Liver (tissue), 8 donors: ENCODE measurements at regions not wholly inside any gene's neighbourhood (a gene's known extent, or its start where the extent isn't known, plus 50 kb on each side); places are given as distances from the start of the nearest gene placed in this dataset.

ENCODE experiments used
- DNase-seq: peaks from one replicate; pipeline ENCODE4 v3.0.0-alpha.2; 2017; ENCODE audit warnings: low spot score
- H3K27ac ChIP-seq, 2 donors: one replicate each; pipeline ENCODE4 v1.7.0; 2013; ENCODE audit warnings: inconsistent platforms in 2 of 2, low read length in 2 of 2, control low read depth in 1 of 2, low read depth in 1 of 2, mild to moderate bottlenecking in 1 of 2
- H3K27me3 ChIP-seq, 4 donors: one replicate each; pipeline versions ENCODE4 v1.6.1 to v1.7.0; 2013; ENCODE audit warnings: low read length in 3 of 4, inconsistent platforms in 1 of 4, mild to moderate bottlenecking in 1 of 4, moderate library complexity in 1 of 4; ENCODE audit not compliant: control insufficient read depth in 4 of 4, insufficient read depth in 4 of 4
- H3K36me3 ChIP-seq, 4 donors: one replicate each; pipeline versions ENCODE4 v1.6.1 to v1.7.0; 2013; ENCODE audit warnings: low read length in 3 of 4, mild to moderate bottlenecking in 3 of 4, low read depth in 1 of 4, moderate library complexity in 1 of 4; ENCODE audit not compliant: control insufficient read depth in 4 of 4, insufficient read depth in 3 of 4
- H3K4me1 ChIP-seq, 4 donors: one replicate each; pipeline versions ENCODE4 v1.6.1 to v1.7.0; 2013; ENCODE audit warnings: low read length in 3 of 4, mild to moderate bottlenecking in 3 of 4, moderate library complexity in 1 of 4; ENCODE audit not compliant: control insufficient read depth in 4 of 4, insufficient read depth in 4 of 4
- H3K4me3 ChIP-seq, 3 donors: one replicate each; pipeline versions ENCODE4 v1.6.1 to v1.7.0; 2013; ENCODE audit warnings: low read length in 3 of 3, control low read depth in 1 of 3, low read depth in 1 of 3, mild to moderate bottlenecking in 1 of 3
- H3K9ac ChIP-seq, 2 donors: one replicate each; pipeline ENCODE4 v1.7.0; 2013; ENCODE audit warnings: low read length in 2 of 2, mild to moderate bottlenecking in 2 of 2, moderate library complexity in 2 of 2, control low read depth in 1 of 2, low read depth in 1 of 2
- H3K9me3 ChIP-seq, 4 donors: one replicate each; pipeline versions ENCODE4 v1.6.1 to v1.7.0; 2013; ENCODE audit warnings: low read length in 3 of 4; ENCODE audit not compliant: control insufficient read depth in 4 of 4
- ATF3 ChIP-seq: IDR thresholded peaks from 2 replicates; pipeline ENCODE4 v1.6.1; 2016; ENCODE audit warnings: antibody characterized with exemption
- CTCF ChIP-seq: fragments of 150-350 bp; IDR thresholded peaks from 2 replicates; pipeline ENCODE4 v1.5.1; 2017; ENCODE audit warnings: improper control_type of control experiment, low read depth, low read length; ENCODE audit not compliant: missing input control
- FOXA1 ChIP-seq: IDR thresholded peaks from 2 replicates; pipeline ENCODE4 v1.6.1; 2016; ENCODE audit warnings: antibody characterized with exemption
- FOXA2 ChIP-seq: IDR thresholded peaks from 2 replicates; pipeline ENCODE4 v1.6.1; 2016; ENCODE audit warnings: antibody characterized with exemption
- GABPA ChIP-seq, 2 donors: IDR thresholded peaks in 1 of 2; conservative IDR thresholded peaks in 1 of 2; 2 replicates each; pipeline ENCODE4 v1.6.1; 2016; ENCODE audit warnings: antibody characterized with exemption in 2 of 2, mild to moderate bottlenecking in 1 of 2, moderate library complexity in 1 of 2
- HNF4G ChIP-seq: IDR thresholded peaks from 2 replicates; pipeline ENCODE4 v1.6.1; 2016; ENCODE audit warnings: antibody characterized with exemption
- JUND ChIP-seq, 2 donors: IDR thresholded peaks; 2 replicates each; pipeline ENCODE4 v1.6.1; 2016; ENCODE audit warnings: antibody characterized with exemption in 2 of 2
- MAX ChIP-seq: IDR thresholded peaks from 2 replicates; pipeline ENCODE4 v1.6.1; 2016; ENCODE audit warnings: antibody characterized with exemption
- NR2F2 ChIP-seq: IDR thresholded peaks from 2 replicates; pipeline ENCODE4 v1.6.1; 2016; ENCODE audit warnings: antibody characterized with exemption
- RAD21 ChIP-seq, 2 donors: IDR thresholded peaks; 2 replicates each; pipeline ENCODE4 v1.6.1; 2016; ENCODE audit warnings: antibody characterized with exemption in 2 of 2, mild to moderate bottlenecking in 2 of 2
- REST ChIP-seq: IDR thresholded peaks from 2 replicates; pipeline ENCODE4 v1.6.1; 2016; ENCODE audit warnings: antibody characterized with exemption, mild to moderate bottlenecking
- RXRA ChIP-seq, 2 donors: IDR thresholded peaks; 2 replicates each; pipeline ENCODE4 v1.6.1; 2017 to 2018; ENCODE audit warnings: antibody characterized with exemption in 2 of 2, mild to moderate bottlenecking in 1 of 2
- SP1 ChIP-seq: IDR thresholded peaks from 2 replicates; pipeline ENCODE4 v1.6.1; 2018; ENCODE audit warnings: antibody characterized with exemption, mild to moderate bottlenecking
- YY1 ChIP-seq: IDR thresholded peaks from 2 replicates; pipeline ENCODE4 v1.6.1; 2016; ENCODE audit warnings: antibody characterized with exemption, mild to moderate bottlenecking
- ZBTB33 ChIP-seq: IDR thresholded peaks from 2 replicates; pipeline ENCODE4 v1.6.1; 2016; ENCODE audit warnings: antibody characterized with exemption
- WGBS: extraction: QIAGEN DNeasy Blood & Tissue Kit; methylation state at CpG from one replicate; pipeline ENCODE4 v1.1.7; 2013; 5-methylcytosine and 5-hydroxymethylcytosine counted together
- donor health status: healthy.
- donor health status: healthy.
- donor health status: healthy.
- donor health status: healthy.
- donor health status: healthy.

GRCh38 chr19:34578751-34579150, 97.2 kb downstream of the WTIP start:
- H3K4me3 ChIP-seq: no peak overlapping the region
- H3K4me1 ChIP-seq: no peaks in the 10 kb centered on the region
- DNase-seq: no peak
- no peaks in the 10 kb centered on the region for H3K9me3 ChIP-seq
- H3K27me3 ChIP-seq: no peaks in the 10 kb centered on the region
- 84% methylated on average over 5 of the region's 5 CpGs for WGBS
- TF ChIP-seq GABPA (IDR thresholded peaks at IDR 0.05 in 1 of 2, conservative IDR thresholded peaks at IDR 0.05 in 1 of 2) (no peak), RAD21 (IDR thresholded peaks at IDR 0.05) (no peak), MAX (no peak), FOXA1 (no peak), ATF3 (no peak), FOXA2 (no peak)
- H3K36me3 ChIP-seq: no peaks in the 10 kb centered on the region
- no peak overlapping the region for H3K9ac ChIP-seq
- H3K27ac ChIP-seq: no peak overlapping the region

- WGBS: 78% methylated on average over 4 of the region's 4 CpGs
- no peaks in the 10 kb centered on the region for H3K27me3 ChIP-seq
Observed at GRCh38 chr19:34578173-34578572, 96.6 kb downstream of the WTIP start.

More at GRCh38 chr19:34578173-34578572, 96.6 kb downstream of the WTIP start:
- Histone ChIP-seq H3K27ac (no peak overlapping the region), H3K36me3 (no peaks in the 10 kb centered on the region), H3K4me1 (no peaks in the 10 kb centered on the region), H3K9me3 (no peaks in the 10 kb centered on the region), H3K4me3 (no peak overlapping the region), H3K9ac (no peak overlapping the region)
- DNase-seq: peak; percentile 12
- TF ChIP-seq FOXA1: no peak
- TF ChIP-seq MAX: no peak
- no peak for TF ChIP-seq JUND (IDR thresholded peaks at IDR 0.05)
- no peak for TF ChIP-seq YY1
- TF ChIP-seq SP1: no peak
- TF ChIP-seq CTCF: no peak
- no peak for TF ChIP-seq ZBTB33
- no peak for TF ChIP-seq RXRA (IDR thresholded peaks at IDR 0.05)
- TF ChIP-seq NR2F2: no peak
- no peak for TF ChIP-seq REST
- TF ChIP-seq HNF4G: no peak
- no peak for TF ChIP-seq RAD21 (IDR thresholded peaks at IDR 0.05)
